ENCODE measurements at regions not wholly inside any gene's neighbourhood (a gene's known extent, or its start where the extent isn't known, plus 50 kb on each side); places are given as distances from the start of the nearest gene placed in this dataset.

- Histone ChIP-seq H3K4me2 (ENCODE audit: low read length) (no peak overlapping the region), H3K79me2 (ENCODE audit: insufficient read depth, low read length) (no peaks in the 10 kb centered on the region), H3K4me3 (ENCODE audit: insufficient read depth, low read depth, low read length) (no peak overlapping the region), H3K4me1 (ENCODE audit: insufficient read depth, low read length) (peaks cover 6% of the 10 kb centered on the region), H3K27ac (ENCODE audit: low read depth, low read length) (no peak overlapping the region), H4K20me1 (ENCODE audit: insufficient read depth, low read length) (no peaks in the 10 kb centered on the region), H3K9me3 (ENCODE audit: insufficient read depth, low read depth, low read length) (peaks cover 2% of the 10 kb centered on the region), H2AFZ (ENCODE audit: low read depth, low read length) (no peak overlapping the region), H3K27me3 (ENCODE audit: insufficient read depth, low read length) (no peaks in the 10 kb centered on the region), H3K36me3 (ENCODE audit: insufficient read depth, low read length) (no peaks in the 10 kb centered on the region), H3K9ac (ENCODE audit: low read length) (no peak overlapping the region)
- Mint-ChIP-seq H3K4me1 (ENCODE audit: low read depth, unreplicated experiment) (peaks cover 18% of the 10 kb centered on the region), H3K27ac (ENCODE audit: unreplicated experiment) (no peak overlapping the region), H3K4me3 (ENCODE audit: unreplicated experiment) (no peak overlapping the region), H3K9me3 (ENCODE audit: unreplicated experiment) (no peaks in the 10 kb centered on the region), H3K27me3 (ENCODE audit: low read depth, unreplicated experiment) (no peaks in the 10 kb centered on the region), H3K36me3 (ENCODE audit: low read depth, unreplicated experiment) (no peaks in the 10 kb centered on the region)
- DNase-seq (ENCODE audit: low read depth) (no peak), FAIRE-seq (no peak)
- no peak for TF ChIP-seq EZH2 (IDR thresholded peaks at IDR 0.05; ENCODE audit: insufficient read depth, low read length)
- TF ChIP-seq, protein P1, sequence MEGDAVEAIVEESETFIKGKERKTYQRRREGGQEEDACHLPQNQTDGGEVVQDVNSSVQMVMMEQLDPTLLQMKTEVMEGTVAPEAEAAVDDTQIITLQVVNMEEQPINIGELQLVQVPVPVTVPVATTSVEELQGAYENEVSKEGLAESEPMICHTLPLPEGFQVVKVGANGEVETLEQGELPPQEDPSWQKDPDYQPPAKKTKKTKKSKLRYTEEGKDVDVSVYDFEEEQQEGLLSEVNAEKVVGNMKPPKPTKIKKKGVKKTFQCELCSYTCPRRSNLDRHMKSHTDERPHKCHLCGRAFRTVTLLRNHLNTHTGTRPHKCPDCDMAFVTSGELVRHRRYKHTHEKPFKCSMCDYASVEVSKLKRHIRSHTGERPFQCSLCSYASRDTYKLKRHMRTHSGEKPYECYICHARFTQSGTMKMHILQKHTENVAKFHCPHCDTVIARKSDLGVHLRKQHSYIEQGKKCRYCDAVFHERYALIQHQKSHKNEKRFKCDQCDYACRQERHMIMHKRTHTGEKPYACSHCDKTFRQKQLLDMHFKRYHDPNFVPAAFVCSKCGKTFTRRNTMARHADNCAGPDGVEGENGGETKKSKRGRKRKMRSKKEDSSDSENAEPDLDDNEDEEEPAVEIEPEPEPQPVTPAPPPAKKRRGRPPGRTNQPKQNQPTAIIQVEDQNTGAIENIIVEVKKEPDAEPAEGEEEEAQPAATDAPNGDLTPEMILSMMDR (IDR thresholded peaks at IDR 0.05; ENCODE audit: insufficient read depth, low read depth, low read length) = no peak
These were observed 77.3 kb downstream of the EDN1 start for GRCh38 chr6:12367412-12367811.

- Histone ChIP-seq H3K9ac (ENCODE audit: low read length) (no peak overlapping the region), H3K27ac (ENCODE audit: low read depth, low read length) (no peak overlapping the region), H3K9me3 (ENCODE audit: insufficient read depth, low read depth, low read length) (no peaks in the 10 kb centered on the region), H4K20me1 (ENCODE audit: insufficient read depth, low read length) (no peaks in the 10 kb centered on the region), H3K27me3 (ENCODE audit: insufficient read depth, low read length) (no peaks in the 10 kb centered on the region), H3K4me2 (ENCODE audit: low read length) (no peak overlapping the region), H3K36me3 (ENCODE audit: insufficient read depth, low read length) (no peaks in the 10 kb centered on the region), H3K79me2 (ENCODE audit: insufficient read depth, low read length) (no peaks in the 10 kb centered on the region), H3K4me3 (ENCODE audit: insufficient read depth, low read depth, low read length) (no peak overlapping the region), H3K4me1 (ENCODE audit: insufficient read depth, low read length) (peaks cover 6% of the 10 kb centered on the region), H2AFZ (ENCODE audit: low read depth, low read length) (no peak overlapping the region)
- FAIRE-seq = no peak
- no peak for TF ChIP-seq EZH2 (IDR thresholded peaks at IDR 0.05; ENCODE audit: insufficient read depth, low read length)
- TF ChIP-seq, protein P1 (IDR thresholded peaks at IDR 0.05; ENCODE audit: insufficient read depth, low read depth, low read length) = no peak
- Mint-ChIP-seq H3K9me3 (ENCODE audit: unreplicated experiment) (no peaks in the 10 kb centered on the region), H3K4me1 (ENCODE audit: low read depth, unreplicated experiment) (peaks cover 18% of the 10 kb centered on the region), H3K4me3 (ENCODE audit: unreplicated experiment) (no peak overlapping the region), H3K27ac (ENCODE audit: unreplicated experiment) (no peak overlapping the region), H3K36me3 (ENCODE audit: low read depth, unreplicated experiment) (no peaks in the 10 kb centered on the region), H3K27me3 (ENCODE audit: low read depth, unreplicated experiment) (no peaks in the 10 kb centered on the region)
- no peak for DNase-seq (ENCODE audit: low read depth)
These were observed 79.2 kb downstream of the EDN1 start for GRCh38 chr6:12369355-12369754.

DNA sequence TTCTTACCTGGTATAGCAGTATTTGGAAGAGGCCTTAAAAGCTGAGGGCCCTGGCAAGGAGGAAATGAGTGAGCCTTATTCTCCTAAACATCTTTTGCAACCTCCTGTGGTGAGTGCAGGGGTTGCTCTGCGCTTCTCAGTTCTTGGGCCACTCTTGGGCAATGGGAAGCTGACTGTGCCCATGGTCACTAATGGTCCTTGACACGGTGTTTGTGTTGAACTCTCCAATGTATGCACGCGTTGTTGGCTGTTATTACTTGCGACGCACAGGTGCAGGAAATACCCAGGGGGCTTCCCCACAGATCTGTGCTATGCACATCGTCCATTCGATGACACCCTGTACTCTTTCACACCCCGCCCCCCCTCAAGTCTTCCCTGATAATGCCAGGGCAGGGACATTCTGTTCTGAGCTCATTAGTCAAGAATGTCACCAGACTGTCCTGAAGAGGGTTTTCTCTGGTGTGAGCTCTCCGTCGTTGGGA, 79.7 kb downstream of the EDN1 start:
- H3K27ac ChIP-seq (ENCODE audit: low read depth, low read length) = no peak overlapping the region
- Mint-ChIP-seq H3K4me1 (ENCODE audit: low read depth, unreplicated experiment) (peaks cover 18% of the 10 kb centered on the region), H3K36me3 (ENCODE audit: low read depth, unreplicated experiment) (no peaks in the 10 kb centered on the region), H3K27me3 (ENCODE audit: low read depth, unreplicated experiment) (no peaks in the 10 kb centered on the region), H3K9me3 (ENCODE audit: unreplicated experiment) (no peaks in the 10 kb centered on the region), H3K4me3 (ENCODE audit: unreplicated experiment) (no peak overlapping the region), H3K27ac (ENCODE audit: unreplicated experiment) (no peak overlapping the region)
- no peak overlapping the region for H3K4me2 ChIP-seq (ENCODE audit: low read length)
- H3K27me3 ChIP-seq (ENCODE audit: insufficient read depth, low read length) = no peaks in the 10 kb centered on the region
- no peak overlapping the region for H3K9ac ChIP-seq (ENCODE audit: low read length)
- H3K79me2 ChIP-seq (ENCODE audit: insufficient read depth, low read length) = no peaks in the 10 kb centered on the region
- FAIRE-seq = no peak
- H3K4me1 ChIP-seq (ENCODE audit: insufficient read depth, low read length) = peaks cover 6% of the 10 kb centered on the region
- DNase-seq (ENCODE audit: low read depth) = no peak
- no peaks in the 10 kb centered on the region for H4K20me1 ChIP-seq (ENCODE audit: insufficient read depth, low read length)
- H3K9me3 ChIP-seq (ENCODE audit: insufficient read depth, low read depth, low read length) = no peaks in the 10 kb centered on the region
- H3K4me3 ChIP-seq (ENCODE audit: insufficient read depth, low read depth, low read length) = no peak overlapping the region
- TF ChIP-seq, protein P1 (IDR thresholded peaks at IDR 0.05; ENCODE audit: insufficient read depth, low read depth, low read length) = no peak
- TF ChIP-seq EZH2 (IDR thresholded peaks at IDR 0.05; ENCODE audit: insufficient read depth, low read length) = no peak
- H2AFZ ChIP-seq (ENCODE audit: low read depth, low read length) = no peak overlapping the region
- no peaks in the 10 kb centered on the region for H3K36me3 ChIP-seq (ENCODE audit: insufficient read depth, low read length)

Measured in astrocyte (in vitro differentiated cells and primary cell).